WTC11 (cell line): ENCODE measurements at regions not wholly inside any gene's neighbourhood (a gene's known extent, or its start where the extent isn't known, plus 50 kb on each side); places are given as distances from the start of the nearest gene placed in this dataset.

Experiments used
- ATAC-seq: fragments of 200-7000 bp; cut with Tn5 transposase; 2 replicates; pipeline ENCODE4 v1.10.0; 2021; ENCODE audit warnings: mild to moderate bottlenecking, moderate library complexity
- CTCF ChIA-PET: fragments of 300-600 bp; sonication (Branson Sonifier 250); formaldehyde crosslinking; loops from one replicate; lab custom pipeline; 2021; ENCODE audit warnings: antibody characterized with exemption; lab: Charles Lee
- POLR2A ChIA-PET: fragments of 350-600 bp; sonication (Branson Sonifier 250); formaldehyde crosslinking; loops from one replicate; lab custom pipeline; 2021; ENCODE audit warnings: antibody characterized with exemption; lab: Charles Lee
- DNase-seq: peaks from one replicate; pipeline ENCODE4 v3.0.0; 2021; ENCODE audit warnings: low spot score
- H3K27ac Mint-ChIP-seq: 2 replicates; pipeline ENCODE4 v1.8.0; 2021; ENCODE audit warnings: mixed read lengths
- H3K27me3 Mint-ChIP-seq: 2 replicates; pipeline ENCODE4 v1.8.0; 2021; ENCODE audit warnings: low read depth, mild to moderate bottlenecking, moderate library complexity, mixed read lengths
- H3K36me3 Mint-ChIP-seq: 2 replicates; pipeline ENCODE4 v1.8.0; 2021; ENCODE audit warnings: mixed read lengths
- H3K4me1 Mint-ChIP-seq: 2 replicates; pipeline ENCODE4 v1.8.0; 2022; ENCODE audit warnings: mixed read lengths
- H3K4me3 Mint-ChIP-seq: 2 replicates; pipeline ENCODE4 v1.8.0; 2021; ENCODE audit warnings: mild to moderate bottlenecking, moderate library complexity, mixed read lengths
- H3K9me3 Mint-ChIP-seq: 2 replicates; pipeline ENCODE4 v1.8.0; 2021; ENCODE audit warnings: mixed read lengths
- CBFB ChIP-seq: sonication (generic); formaldehyde crosslinking; IDR thresholded peaks from 2 replicates; pipeline ENCODE4 v1.8.1; 2022; ENCODE audit warnings: mild to moderate bottlenecking, low read depth, missing genetic modification reagents
- ESRRA ChIP-seq: sonication (generic); formaldehyde crosslinking; IDR thresholded peaks from 2 replicates; pipeline ENCODE4 v1.8.1; 2022; ENCODE audit warnings: mild to moderate bottlenecking, missing genetic modification reagents, borderline replicate concordance
- FOXJ3 ChIP-seq: sonication (generic); formaldehyde crosslinking; IDR thresholded peaks from 2 replicates; pipeline ENCODE4 v1.9.0; 2021; ENCODE audit warnings: missing genetic modification reagents, mild to moderate bottlenecking, borderline replicate concordance
- FOXP1 ChIP-seq: sonication (generic); formaldehyde crosslinking; IDR thresholded peaks from 2 replicates; pipeline ENCODE4 v1.8.0; 2022; ENCODE audit warnings: missing genetic modification reagents, mild to moderate bottlenecking, moderate library complexity, borderline replicate concordance
- GTF2I ChIP-seq: fragments of 250-450 bp; sonication (Bioruptor Pico); conservative IDR thresholded peaks from 2 replicates; pipeline ENCODE4 v1.4.0; 2021; ENCODE audit warnings: mild to moderate bottlenecking
- HMGA2 ChIP-seq: fragments of 250-450 bp; sonication (Bioruptor Pico); IDR thresholded peaks from 2 replicates; pipeline ENCODE4 v1.4.0; 2021; ENCODE audit warnings: mild to moderate bottlenecking, moderate library complexity
- JAZF1 ChIP-seq: fragments of 250-450 bp; sonication (Bioruptor Pico); IDR thresholded peaks from 2 replicates; pipeline ENCODE4 v1.9.0; 2021; ENCODE audit warnings: moderate library complexity, mild to moderate bottlenecking, inconsistent platforms
- JUN ChIP-seq: sonication (generic); formaldehyde crosslinking; IDR thresholded peaks from 2 replicates; pipeline ENCODE4 v1.8.0; 2023; ENCODE audit warnings: mild to moderate bottlenecking, missing genetic modification reagents
- MYBL2 ChIP-seq: sonication (generic); formaldehyde crosslinking; IDR thresholded peaks from 2 replicates; pipeline ENCODE4 v1.8.1; 2023; ENCODE audit warnings: mild to moderate bottlenecking, moderate library complexity, missing genetic modification reagents
- NFATC4 ChIP-seq: fragments of 250-450 bp; sonication (Bioruptor Pico); IDR thresholded peaks from 2 replicates; pipeline ENCODE4 v1.9.0; 2021; ENCODE audit warnings: mild to moderate bottlenecking
- NFYB ChIP-seq: sonication (generic); formaldehyde crosslinking; conservative IDR thresholded peaks from 2 replicates; pipeline ENCODE4 v1.8.0; 2022; ENCODE audit warnings: low read depth, missing genetic modification reagents
- NR1H2 ChIP-seq: sonication (generic); formaldehyde crosslinking; IDR thresholded peaks from 2 replicates; pipeline ENCODE4 v1.9.0; 2021; ENCODE audit warnings: mild to moderate bottlenecking, moderate library complexity, missing genetic modification reagents
- NR3C1 ChIP-seq: sonication (generic); formaldehyde crosslinking; conservative IDR thresholded peaks from 2 replicates; pipeline ENCODE4 v1.8.1; 2023; ENCODE audit warnings: low read depth, mild to moderate bottlenecking, missing genetic modification reagents
- PRRX2 ChIP-seq: fragments of 250-450 bp; sonication (Bioruptor Pico); IDR thresholded peaks from 2 replicates; pipeline ENCODE4 v1.8.0; 2021; ENCODE audit warnings: mild to moderate bottlenecking
- TCF7 ChIP-seq: sonication (generic); formaldehyde crosslinking; IDR thresholded peaks from 2 replicates; pipeline ENCODE4 v1.8.0; 2022; ENCODE audit warnings: mild to moderate bottlenecking, low read depth, missing genetic modification reagents, moderate library complexity
- TEAD1 ChIP-seq: sonication (generic); formaldehyde crosslinking; IDR thresholded peaks from 2 replicates; pipeline ENCODE4 v1.8.0; 2022; ENCODE audit warnings: mild to moderate bottlenecking, missing genetic modification reagents
- TP53 ChIP-seq: sonication (generic); formaldehyde crosslinking; IDR thresholded peaks from 2 replicates; pipeline ENCODE4 v1.8.1; 2023; ENCODE audit warnings: mild to moderate bottlenecking, missing genetic modification reagents
- ZBTB21 ChIP-seq: sonication (generic); formaldehyde crosslinking; IDR thresholded peaks from 2 replicates; pipeline ENCODE4 v1.8.1; 2023; ENCODE audit warnings: mild to moderate bottlenecking, missing genetic modification reagents, borderline replicate concordance
- ZNF219 ChIP-seq: sonication (generic); formaldehyde crosslinking; IDR thresholded peaks from 2 replicates; pipeline ENCODE4 v1.8.0; 2023; ENCODE audit warnings: missing genetic modification reagents, mild to moderate bottlenecking, borderline replicate concordance
- TF ChIP-seq, protein P1 (sequence below): sonication (generic); formaldehyde crosslinking; IDR thresholded peaks from 2 replicates; pipeline ENCODE4 v1.8.0; 2022; ENCODE audit warnings: mild to moderate bottlenecking, missing genetic modification reagents
- TF ChIP-seq, protein P2 (sequence below): fragments of 250-450 bp; sonication (Bioruptor Pico); conservative IDR thresholded peaks from 2 replicates; pipeline ENCODE4 v1.9.0; 2021; ENCODE audit warnings: mild to moderate bottlenecking
- TF ChIP-seq, protein P3 (sequence below): sonication (generic); formaldehyde crosslinking; IDR thresholded peaks from 2 replicates; pipeline ENCODE4 v1.8.0; 2023; ENCODE audit warnings: missing genetic modification reagents
- TF ChIP-seq, protein P4 (sequence below): sonication (generic); formaldehyde crosslinking; IDR thresholded peaks from 2 replicates; pipeline ENCODE4 v1.8.1; 2023; ENCODE audit warnings: mild to moderate bottlenecking, missing genetic modification reagents
- TF ChIP-seq, protein P5 (sequence below): sonication (generic); formaldehyde crosslinking; IDR thresholded peaks from 2 replicates; pipeline ENCODE4 v1.8.1; 2022; ENCODE audit warnings: low read depth, mild to moderate bottlenecking, moderate library complexity, missing genetic modification reagents, borderline replicate concordance
- TF ChIP-seq, protein P6 (sequence below): sonication (generic); formaldehyde crosslinking; conservative IDR thresholded peaks from 2 replicates; pipeline ENCODE4 v1.8.1; 2023; ENCODE audit warnings: mild to moderate bottlenecking, low read depth, missing genetic modification reagents, moderate library complexity
- TF ChIP-seq, protein P7 (sequence below): sonication (generic); formaldehyde crosslinking; conservative IDR thresholded peaks from 2 replicates; pipeline ENCODE4 v1.8.1; 2022; ENCODE audit warnings: mild to moderate bottlenecking, missing genetic modification reagents

DNA sequence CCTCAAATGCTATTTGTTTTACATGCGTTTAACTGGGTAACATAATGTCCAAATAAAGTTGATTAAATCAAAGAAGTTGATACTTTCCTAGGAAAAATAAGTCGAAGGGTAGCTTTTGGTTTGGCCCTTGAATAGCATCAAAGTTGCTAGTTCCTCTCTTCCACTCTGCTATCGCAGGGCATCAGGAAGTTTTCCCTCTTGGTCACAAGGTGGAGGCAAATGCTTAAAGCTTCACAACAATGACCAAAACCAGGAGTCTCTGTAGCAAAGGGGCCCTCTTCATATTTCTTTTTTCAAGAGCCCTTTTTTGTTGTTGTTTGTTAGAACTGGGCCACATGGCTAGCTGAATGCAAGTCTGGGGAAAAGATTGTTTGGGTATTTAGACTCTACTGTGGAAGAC lies 668.4 kb downstream of the KCNT2 start:
- peaks cover 21% of the 10 kb centered on the region for H3K4me1 Mint-ChIP-seq
- no peaks in the 10 kb centered on the region for H3K27me3 Mint-ChIP-seq
- H3K36me3 Mint-ChIP-seq = peaks cover 3% of the 10 kb centered on the region
- DNase-seq (peak; percentile 26), ATAC-seq (peak; percentile 99)
- no peak overlapping the region for H3K4me3 Mint-ChIP-seq
- peaks cover 9% of the 10 kb centered on the region for H3K9me3 Mint-ChIP-seq
- CTCF ChIA-PET = interaction anchor here (0.8 to 2.6 kb wide), 10 partner anchors 8 to 721 kb away, joined by 3 to 17 read pairs (median 4); no protein-coding TSS in a partner anchor
- POLR2A ChIA-PET = no interaction called here
- TF ChIP-seq, protein P1, sequence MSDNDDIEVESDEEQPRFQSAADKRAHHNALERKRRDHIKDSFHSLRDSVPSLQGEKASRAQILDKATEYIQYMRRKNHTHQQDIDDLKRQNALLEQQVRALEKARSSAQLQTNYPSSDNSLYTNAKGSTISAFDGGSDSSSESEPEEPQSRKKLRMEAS = no peak
- no peak for TF ChIP-seq TCF7 (CRISPR knock-in tag)
- no peak for TF ChIP-seq NFYB (CRISPR knock-in tag)
- no peak for TF ChIP-seq CBFB (CRISPR knock-in tag)
- TF ChIP-seq, protein P2, sequence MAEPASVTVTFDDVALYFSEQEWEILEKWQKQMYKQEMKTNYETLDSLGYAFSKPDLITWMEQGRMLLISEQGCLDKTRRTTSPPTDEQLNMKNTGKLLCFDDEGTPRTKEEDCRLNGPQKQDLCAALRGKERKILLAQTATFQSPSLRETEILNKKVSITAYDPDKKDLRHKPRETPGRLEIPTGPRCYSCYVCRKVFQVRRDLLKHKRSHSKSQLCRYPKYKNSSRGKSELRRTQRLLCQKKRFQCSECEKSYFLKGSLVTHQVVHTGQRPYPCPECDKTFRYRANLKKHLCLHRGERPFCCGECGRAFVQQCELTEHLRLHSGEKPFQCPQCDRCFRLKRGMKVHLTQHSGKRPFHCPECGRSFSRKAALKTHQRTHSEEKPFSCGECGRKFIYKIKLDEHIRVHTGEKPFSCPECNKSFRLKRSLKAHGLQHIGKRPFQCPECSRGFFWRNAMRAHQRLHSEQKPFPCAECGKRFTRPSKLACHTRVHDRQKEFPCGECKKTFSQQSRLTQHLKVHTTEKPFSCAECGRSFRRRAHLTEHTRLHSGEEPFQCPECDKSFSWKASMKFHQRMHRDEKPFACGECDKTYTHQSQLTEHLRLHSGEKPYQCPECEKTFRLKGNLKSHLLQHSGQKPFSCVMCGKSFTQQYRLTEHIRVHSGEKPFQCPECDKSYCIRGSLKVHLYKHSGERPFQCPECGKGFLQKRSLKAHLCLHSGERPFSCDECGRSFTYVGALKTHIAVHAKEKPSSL (CRISPR knock-in tag) = no peak
- no peak for TF ChIP-seq MYBL2 (CRISPR knock-in tag)
- TF ChIP-seq ZBTB21 (CRISPR knock-in tag) = no peak
- no peak for TF ChIP-seq JAZF1
- TF ChIP-seq, protein P3, sequence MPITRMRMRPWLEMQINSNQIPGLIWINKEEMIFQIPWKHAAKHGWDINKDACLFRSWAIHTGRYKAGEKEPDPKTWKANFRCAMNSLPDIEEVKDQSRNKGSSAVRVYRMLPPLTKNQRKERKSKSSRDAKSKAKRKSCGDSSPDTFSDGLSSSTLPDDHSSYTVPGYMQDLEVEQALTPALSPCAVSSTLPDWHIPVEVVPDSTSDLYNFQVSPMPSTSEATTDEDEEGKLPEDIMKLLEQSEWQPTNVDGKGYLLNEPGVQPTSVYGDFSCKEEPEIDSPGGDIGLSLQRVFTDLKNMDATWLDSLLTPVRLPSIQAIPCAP = no peak
- H3K27ac Mint-ChIP-seq = peak overlapping the region; percentile 87

DNA sequence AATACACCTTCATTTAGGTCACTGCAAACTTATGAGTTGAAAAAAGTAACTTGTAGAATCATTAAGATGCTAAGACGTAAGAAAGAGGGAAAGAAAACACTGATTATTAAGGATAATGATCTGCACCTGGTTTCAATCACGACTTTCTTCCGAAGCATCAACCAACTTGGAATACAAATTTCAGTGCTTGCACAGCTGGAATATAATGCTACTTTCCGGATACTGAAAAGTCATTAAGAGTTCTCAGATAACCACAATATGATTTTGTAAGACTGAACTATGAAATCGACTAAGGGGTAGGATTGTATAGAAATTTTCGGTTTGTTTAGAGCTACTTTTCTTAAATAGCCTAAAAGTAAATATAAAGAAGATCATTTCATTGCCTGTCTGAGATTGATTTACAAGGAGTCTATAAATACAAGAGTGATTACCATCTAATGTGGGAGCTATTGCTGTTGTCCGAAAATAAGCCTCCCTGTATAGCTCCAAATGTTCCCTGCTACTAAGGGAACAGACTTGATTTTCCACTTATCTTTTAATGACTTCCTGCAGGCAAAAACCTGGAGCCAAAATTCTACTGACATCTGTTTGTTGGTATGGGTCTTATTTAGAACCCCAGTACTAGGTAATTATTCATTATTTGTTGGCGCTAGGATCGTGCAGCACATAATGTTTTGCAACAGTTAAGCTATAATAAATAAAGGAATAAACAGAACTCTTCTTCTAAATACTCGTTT lies 673.3 kb downstream of the KCNT2 start:
- no peak overlapping the region for H3K4me3 Mint-ChIP-seq
- H3K36me3 Mint-ChIP-seq = no peaks in the 10 kb centered on the region
- TF ChIP-seq FOXP1 (CRISPR knock-in tag) (no peak), GTF2I (no peak), NFATC4 (CRISPR knock-in tag) (no peak), ESRRA (CRISPR knock-in tag) (no peak), PRRX2 (CRISPR knock-in tag) (no peak), FOXJ3 (CRISPR knock-in tag) (no peak), NFYB (CRISPR knock-in tag) (no peak), ZNF219 (no peak), NR3C1 (no peak), TEAD1 (CRISPR knock-in tag) (no peak), TP53 (CRISPR knock-in tag) (no peak), JUN (CRISPR knock-in tag) (no peak), NR1H2 (CRISPR knock-in tag) (no peak), HMGA2 (no peak)
- TF ChIP-seq, protein P4, sequence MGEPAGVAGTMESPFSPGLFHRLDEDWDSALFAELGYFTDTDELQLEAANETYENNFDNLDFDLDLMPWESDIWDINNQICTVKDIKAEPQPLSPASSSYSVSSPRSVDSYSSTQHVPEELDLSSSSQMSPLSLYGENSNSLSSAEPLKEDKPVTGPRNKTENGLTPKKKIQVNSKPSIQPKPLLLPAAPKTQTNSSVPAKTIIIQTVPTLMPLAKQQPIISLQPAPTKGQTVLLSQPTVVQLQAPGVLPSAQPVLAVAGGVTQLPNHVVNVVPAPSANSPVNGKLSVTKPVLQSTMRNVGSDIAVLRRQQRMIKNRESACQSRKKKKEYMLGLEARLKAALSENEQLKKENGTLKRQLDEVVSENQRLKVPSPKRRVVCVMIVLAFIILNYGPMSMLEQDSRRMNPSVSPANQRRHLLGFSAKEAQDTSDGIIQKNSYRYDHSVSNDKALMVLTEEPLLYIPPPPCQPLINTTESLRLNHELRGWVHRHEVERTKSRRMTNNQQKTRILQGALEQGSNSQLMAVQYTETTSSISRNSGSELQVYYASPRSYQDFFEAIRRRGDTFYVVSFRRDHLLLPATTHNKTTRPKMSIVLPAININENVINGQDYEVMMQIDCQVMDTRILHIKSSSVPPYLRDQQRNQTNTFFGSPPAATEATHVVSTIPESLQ (CRISPR knock-in tag) = no peak
- TF ChIP-seq, protein P5, sequence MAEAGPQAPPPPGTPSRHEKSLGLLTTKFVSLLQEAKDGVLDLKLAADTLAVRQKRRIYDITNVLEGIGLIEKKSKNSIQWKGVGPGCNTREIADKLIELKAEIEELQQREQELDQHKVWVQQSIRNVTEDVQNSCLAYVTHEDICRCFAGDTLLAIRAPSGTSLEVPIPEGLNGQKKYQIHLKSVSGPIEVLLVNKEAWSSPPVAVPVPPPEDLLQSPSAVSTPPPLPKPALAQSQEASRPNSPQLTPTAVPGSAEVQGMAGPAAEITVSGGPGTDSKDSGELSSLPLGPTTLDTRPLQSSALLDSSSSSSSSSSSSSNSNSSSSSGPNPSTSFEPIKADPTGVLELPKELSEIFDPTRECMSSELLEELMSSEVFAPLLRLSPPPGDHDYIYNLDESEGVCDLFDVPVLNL (CRISPR knock-in tag) = no peak
- TF ChIP-seq, protein P1 = no peak
- TF ChIP-seq, protein P6, sequence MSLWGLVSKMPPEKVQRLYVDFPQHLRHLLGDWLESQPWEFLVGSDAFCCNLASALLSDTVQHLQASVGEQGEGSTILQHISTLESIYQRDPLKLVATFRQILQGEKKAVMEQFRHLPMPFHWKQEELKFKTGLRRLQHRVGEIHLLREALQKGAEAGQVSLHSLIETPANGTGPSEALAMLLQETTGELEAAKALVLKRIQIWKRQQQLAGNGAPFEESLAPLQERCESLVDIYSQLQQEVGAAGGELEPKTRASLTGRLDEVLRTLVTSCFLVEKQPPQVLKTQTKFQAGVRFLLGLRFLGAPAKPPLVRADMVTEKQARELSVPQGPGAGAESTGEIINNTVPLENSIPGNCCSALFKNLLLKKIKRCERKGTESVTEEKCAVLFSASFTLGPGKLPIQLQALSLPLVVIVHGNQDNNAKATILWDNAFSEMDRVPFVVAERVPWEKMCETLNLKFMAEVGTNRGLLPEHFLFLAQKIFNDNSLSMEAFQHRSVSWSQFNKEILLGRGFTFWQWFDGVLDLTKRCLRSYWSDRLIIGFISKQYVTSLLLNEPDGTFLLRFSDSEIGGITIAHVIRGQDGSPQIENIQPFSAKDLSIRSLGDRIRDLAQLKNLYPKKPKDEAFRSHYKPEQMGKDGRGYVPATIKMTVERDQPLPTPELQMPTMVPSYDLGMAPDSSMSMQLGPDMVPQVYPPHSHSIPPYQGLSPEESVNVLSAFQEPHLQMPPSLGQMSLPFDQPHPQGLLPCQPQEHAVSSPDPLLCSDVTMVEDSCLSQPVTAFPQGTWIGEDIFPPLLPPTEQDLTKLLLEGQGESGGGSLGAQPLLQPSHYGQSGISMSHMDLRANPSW (CRISPR knock-in tag) = no peak
- TF ChIP-seq, protein P7, sequence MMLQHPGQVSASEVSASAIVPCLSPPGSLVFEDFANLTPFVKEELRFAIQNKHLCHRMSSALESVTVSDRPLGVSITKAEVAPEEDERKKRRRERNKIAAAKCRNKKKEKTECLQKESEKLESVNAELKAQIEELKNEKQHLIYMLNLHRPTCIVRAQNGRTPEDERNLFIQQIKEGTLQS (CRISPR knock-in tag) = no peak
- TF ChIP-seq, all 79 proteins: peak for 0
- no peak for ATAC-seq
- ChIA-PET CTCF (no interaction called here), POLR2A (no interaction called here)
- Mint-ChIP-seq H3K4me1 (peaks cover 6% of the 10 kb centered on the region), H3K27me3 (no peaks in the 10 kb centered on the region), H3K9me3 (no peaks in the 10 kb centered on the region), H3K27ac (no peak overlapping the region)
- no peak for DNase-seq
